SJSA1 (cell line): ENCODE measurements at regions not wholly inside any gene's neighbourhood (a gene's known extent, or its start where the extent isn't known, plus 50 kb on each side); places are given as distances from the start of the nearest gene placed in this dataset.
"Not testable (repeated sequence)": the region's sequence is repeated elsewhere in the genome, so short reads cannot be mapped to it uniquely, and the experiment has no call there.

ENCODE experiments used
- DNase-seq, 2 experiments: peaks; one replicate each; pipeline ENCODE4 v3.0.0-alpha.2; 2015 to 2020; ENCODE audit warnings: low spot score in 2 of 2, low read depth in 1 of 2
- H3K27ac ChIP-seq: fragments of 250-450 bp; sonication (Bioruptor Pico); 2 replicates; pipeline ENCODE4 v1.5.1; 2020; ENCODE audit warnings: mild to moderate bottlenecking, moderate library complexity
- H3K27me3 ChIP-seq: fragments of 250-450 bp; sonication (Bioruptor Pico); replicated peaks from 2 replicates; pipeline ENCODE4 v1.5.1; 2020; ENCODE audit warnings: mild to moderate bottlenecking, moderate library complexity
- H3K36me3 ChIP-seq: fragments of 250-450 bp; sonication (Bioruptor Pico); 2 replicates; pipeline ENCODE4 v1.5.1; 2020; ENCODE audit warnings: mild to moderate bottlenecking
- H3K4me1 ChIP-seq: fragments of 250-450 bp; sonication (Bioruptor Pico); replicated peaks from 2 replicates; pipeline ENCODE4 v1.6.1; 2021; ENCODE audit warnings: mild to moderate bottlenecking
- H3K4me3 ChIP-seq: fragments of 250-450 bp; sonication (Bioruptor Pico); 2 replicates; pipeline ENCODE4 v1.5.1; 2020; ENCODE audit warnings: mild to moderate bottlenecking
- H3K9me3 ChIP-seq: fragments of 250-450 bp; sonication (Bioruptor Pico); replicated peaks from 2 replicates; pipeline ENCODE4 v1.5.1; 2020; ENCODE audit warnings: mild to moderate bottlenecking

- peaks cover 17% of the 10 kb centered on the region for H3K4me1 ChIP-seq
- no peaks in the 10 kb centered on the region for H3K9me3 ChIP-seq
- H3K27me3 ChIP-seq, result no peaks in the 10 kb centered on the region
- no peak overlapping the region for H3K27ac ChIP-seq
- H3K36me3 ChIP-seq, result no peaks in the 10 kb centered on the region
- no peak overlapping the region for H3K4me3 ChIP-seq
- DNase-seq, result no peak
Measured at GRCh38 chr16:86277221-86277620, 233.1 kb upstream of the FOXF1 start.

DNA sequence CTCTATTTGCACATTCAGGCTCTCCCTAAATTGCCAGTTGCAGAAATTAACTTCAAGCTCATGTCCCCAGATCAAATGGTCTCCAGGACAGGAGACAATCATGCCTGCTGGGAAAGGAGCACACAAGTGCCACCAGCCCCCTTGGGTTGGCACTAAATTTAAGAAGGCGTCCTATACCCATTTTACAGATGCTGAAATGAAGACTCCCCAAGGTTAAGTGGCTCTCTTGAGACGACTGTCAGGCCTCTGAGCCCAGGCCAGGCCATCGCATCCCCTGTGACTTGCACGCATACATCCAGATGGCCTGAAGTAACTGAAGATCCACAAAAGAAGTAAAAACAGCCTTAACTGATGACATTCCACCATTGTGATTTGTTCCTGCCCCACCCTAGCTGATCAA is 232.5 kb upstream of the FOXF1 start:
- not testable (repeated sequence) for H3K36me3 ChIP-seq, H3K27ac ChIP-seq, H3K9me3 ChIP-seq, H3K4me3 ChIP-seq, DNase-seq, H3K27me3 ChIP-seq
- peaks cover 12% of the 10 kb centered on the region for H3K4me1 ChIP-seq

- no peak for DNase-seq
- no peaks in the 10 kb centered on the region for H3K9me3 ChIP-seq
- H3K4me1 ChIP-seq, result peaks cover 18% of the 10 kb centered on the region
- no peak overlapping the region for H3K4me3 ChIP-seq
- H3K27ac ChIP-seq, result no peak overlapping the region
- no peaks in the 10 kb centered on the region for H3K36me3 ChIP-seq
- H3K27me3 ChIP-seq, result no peaks in the 10 kb centered on the region
Measured at GRCh38 chr16:86281421-86281820, 228.9 kb upstream of the FOXF1 start.

GRCh38 chr16:86283944-86284343 is 226.4 kb upstream of the FOXF1 start:
- DNase-seq, result no peak
- H3K27ac ChIP-seq, result no peak overlapping the region

DNA sequence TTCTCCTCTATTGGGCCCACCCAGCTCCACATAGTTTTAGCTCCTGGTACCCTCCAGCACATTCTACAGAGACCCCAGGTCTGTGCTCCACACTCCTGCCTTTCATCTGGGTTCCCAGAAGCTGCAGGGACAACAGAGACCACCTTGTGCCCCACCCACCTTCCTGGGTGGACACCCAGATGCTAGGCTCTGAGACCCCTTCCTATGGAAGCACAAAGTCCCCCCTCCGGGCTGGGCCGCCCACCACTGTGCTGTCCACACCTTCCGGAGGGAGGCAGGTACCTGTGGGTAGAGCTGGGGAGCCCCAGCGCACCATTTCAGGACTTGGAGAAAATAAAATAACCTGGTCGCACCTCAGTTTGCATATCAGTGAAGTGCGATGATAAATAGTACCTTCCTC is 224.9 kb upstream of the FOXF1 start:
- Histone ChIP-seq H3K27ac (no peak overlapping the region), H3K27me3 (no peaks in the 10 kb centered on the region), H3K9me3 (no peaks in the 10 kb centered on the region), H3K36me3 (no peaks in the 10 kb centered on the region), H3K4me1 (peaks cover 14% of the 10 kb centered on the region), H3K4me3 (no peak overlapping the region)
- DNase-seq, result no peak

More at GRCh38 chr16:86283944-86284343, 226.4 kb upstream of the FOXF1 start:
- Histone ChIP-seq H3K4me3 (no peak overlapping the region), H3K36me3 (no peaks in the 10 kb centered on the region), H3K27me3 (no peaks in the 10 kb centered on the region), H3K9me3 (no peaks in the 10 kb centered on the region), H3K4me1 (peaks cover 14% of the 10 kb centered on the region)

DNA sequence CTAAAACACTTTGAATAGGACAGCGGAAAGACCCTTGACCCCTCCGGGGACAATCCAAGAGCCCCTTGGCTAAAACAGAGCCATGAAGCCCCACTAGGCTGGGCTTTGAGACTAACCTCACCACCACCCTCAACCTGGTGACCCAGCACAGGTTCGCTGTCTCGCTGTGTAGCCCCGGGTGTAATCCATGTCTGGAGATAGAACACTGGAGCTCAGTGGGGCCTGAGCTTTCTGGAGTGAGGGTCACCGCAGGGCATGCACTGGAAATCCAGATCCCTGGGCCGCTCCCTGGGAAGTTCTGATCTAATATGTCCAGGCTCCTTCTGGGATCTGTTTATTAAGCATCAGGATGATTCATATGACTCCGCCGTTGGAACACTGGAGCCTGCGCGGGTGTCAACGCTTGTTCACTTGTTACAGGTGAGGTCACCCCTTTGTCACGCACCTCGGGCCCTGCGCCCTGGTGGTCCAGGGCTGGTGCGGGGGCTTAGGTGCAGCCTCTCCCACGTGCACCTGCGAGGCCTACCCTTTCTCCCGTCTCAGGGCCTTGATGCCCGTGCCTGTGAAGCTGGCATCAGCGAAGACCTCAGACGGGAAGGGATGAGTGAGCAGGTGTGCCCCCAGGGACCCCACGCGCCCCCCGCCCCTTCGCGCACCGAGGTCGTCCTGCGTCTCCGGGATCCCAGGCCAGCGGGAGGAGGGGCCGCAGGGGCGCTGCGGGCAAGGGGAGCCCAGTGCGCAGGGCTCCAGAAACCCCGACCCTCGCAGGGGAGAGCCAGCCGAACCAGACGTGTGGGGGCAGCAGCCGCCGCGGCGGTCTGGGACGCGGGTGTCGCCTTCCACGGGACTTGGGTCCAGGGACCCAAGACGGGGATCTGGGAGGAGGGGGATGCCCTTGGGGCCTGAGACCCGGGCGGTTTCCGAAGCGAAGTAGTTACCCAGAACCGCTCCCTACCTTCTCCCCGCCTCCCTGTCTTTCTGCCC is 224.1 kb upstream of the FOXF1 start:
- DNase-seq, result peak in 1 of 2 experiments; percentile 33
- no peaks in the 10 kb centered on the region for H3K27me3 ChIP-seq

GRCh38 chr16:86286991-86287663 is 223.2 kb upstream of the FOXF1 start:
- Histone ChIP-seq H3K9me3 (no peaks in the 10 kb centered on the region), H3K27me3 (no peaks in the 10 kb centered on the region), H3K27ac (no peak overlapping the region), H3K4me3 (no peak overlapping the region), H3K4me1 (peaks cover 29% of the 10 kb centered on the region), H3K36me3 (no peaks in the 10 kb centered on the region)
- DNase-seq, result no peak

More for the DNA sequence above, 224.1 kb upstream of the FOXF1 start:
- no peak overlapping the region for H3K27ac ChIP-seq
- H3K4me3 ChIP-seq, result no peak overlapping the region
- H3K4me1 ChIP-seq, result peaks cover 20% of the 10 kb centered on the region
- no peaks in the 10 kb centered on the region for H3K9me3 ChIP-seq
- no peaks in the 10 kb centered on the region for H3K36me3 ChIP-seq

GRCh38 chr16:86287664-86288201 is 222.6 kb upstream of the FOXF1 start:
- DNase-seq, result no peak
- Histone ChIP-seq H3K4me3 (no peak overlapping the region), H3K27me3 (no peaks in the 10 kb centered on the region), H3K36me3 (no peaks in the 10 kb centered on the region), H3K4me1 (peaks cover 35% of the 10 kb centered on the region), H3K9me3 (no peaks in the 10 kb centered on the region), H3K27ac (no peak overlapping the region)

DNA sequence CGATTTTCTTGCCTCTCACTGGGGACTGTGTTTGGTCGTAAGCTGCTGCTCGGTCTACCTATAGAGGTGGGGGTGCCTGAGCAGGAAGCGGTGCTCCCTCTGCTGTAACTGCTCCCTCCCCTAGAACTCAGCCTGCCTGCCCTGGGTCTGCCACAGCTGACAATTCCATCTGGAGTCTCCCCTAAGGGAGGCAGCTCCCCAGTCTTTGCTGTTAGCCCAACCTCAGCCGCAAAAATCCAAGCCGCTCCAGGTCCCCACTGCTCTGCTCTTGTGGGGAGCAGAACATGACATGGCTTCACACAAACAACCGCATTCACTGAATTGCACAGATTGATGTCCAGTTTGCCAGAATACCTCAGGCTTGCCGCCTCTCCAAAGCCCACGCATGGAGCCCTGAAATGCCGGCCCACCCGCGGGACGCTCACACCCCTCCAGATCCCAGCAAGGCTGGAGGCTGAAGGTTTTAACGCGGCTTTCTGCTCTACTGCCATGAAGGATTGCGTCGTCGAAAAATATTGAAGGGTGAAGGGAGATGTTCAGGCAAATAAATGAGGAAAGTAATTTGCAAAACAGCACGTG is 221.5 kb upstream of the FOXF1 start:
- H3K27ac ChIP-seq, result no peak overlapping the region
- no peak overlapping the region for H3K4me3 ChIP-seq
- H3K4me1 ChIP-seq, result peaks cover 46% of the 10 kb centered on the region
- H3K27me3 ChIP-seq, result no peaks in the 10 kb centered on the region
- H3K9me3 ChIP-seq, result no peaks in the 10 kb centered on the region
- peak in 1 of 2 experiments; percentile 29 for DNase-seq
- H3K36me3 ChIP-seq, result no peaks in the 10 kb centered on the region

DNA sequence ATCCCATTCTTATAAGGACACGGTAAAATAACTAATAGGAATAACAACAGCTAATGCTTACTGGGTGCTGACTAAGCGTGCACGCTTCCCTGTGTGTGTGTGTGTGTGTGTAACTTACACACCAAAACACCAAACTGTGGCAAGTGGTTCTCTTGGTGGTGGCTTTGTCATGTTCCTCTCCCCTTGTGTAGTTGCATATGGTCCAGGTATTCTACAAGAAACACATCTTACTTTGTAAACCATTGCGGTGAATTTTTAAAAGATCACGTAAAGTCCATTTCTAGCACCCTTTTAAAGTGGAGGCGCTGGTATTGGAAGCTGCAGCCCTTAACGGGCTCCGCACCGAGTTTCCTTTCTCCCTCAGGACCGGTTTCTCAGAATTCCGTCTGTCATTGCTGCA is 221.0 kb upstream of the FOXF1 start:
- Histone ChIP-seq H3K36me3 (no peaks in the 10 kb centered on the region), H3K4me3 (no peak overlapping the region), H3K27ac (no peak overlapping the region), H3K27me3 (no peaks in the 10 kb centered on the region), H3K4me1 (peaks cover 51% of the 10 kb centered on the region), H3K9me3 (no peaks in the 10 kb centered on the region)
- DNase-seq, result peak in 1 of 2 experiments; percentile 21

DNA sequence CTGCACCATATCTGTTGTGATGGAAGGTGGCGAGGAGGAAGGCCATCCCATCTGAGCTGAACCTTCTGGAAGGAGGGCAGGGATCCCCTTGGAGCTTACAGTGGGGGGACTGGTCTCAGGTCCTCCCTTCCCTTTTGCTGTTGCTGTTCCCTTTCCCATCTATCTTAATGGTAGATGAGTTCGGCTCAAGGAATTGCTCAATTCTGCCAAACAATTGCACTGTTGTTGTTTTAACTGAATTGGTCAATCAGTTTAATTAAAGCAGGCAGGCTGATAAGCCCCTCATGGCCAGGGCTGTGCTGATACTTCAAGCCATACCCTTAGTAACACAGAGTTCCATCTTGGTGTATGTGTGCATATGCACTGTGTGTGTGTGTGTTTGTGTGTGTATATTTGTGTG is 220.4 kb upstream of the FOXF1 start:
- H3K9me3 ChIP-seq, result no peaks in the 10 kb centered on the region
- no peak for DNase-seq
- H3K27me3 ChIP-seq, result no peaks in the 10 kb centered on the region
- H3K36me3 ChIP-seq, result no peaks in the 10 kb centered on the region
- H3K4me3 ChIP-seq, result no peak overlapping the region
- peaks cover 57% of the 10 kb centered on the region for H3K4me1 ChIP-seq
- H3K27ac ChIP-seq, result no peak overlapping the region

GRCh38 chr16:86291491-86291890 is 218.8 kb upstream of the FOXF1 start:
- no peaks in the 10 kb centered on the region for H3K9me3 ChIP-seq
- no peak overlapping the region for H3K4me3 ChIP-seq
- peaks cover 61% of the 10 kb centered on the region for H3K4me1 ChIP-seq
- peak in 1 of 2 experiments; percentile 30 for DNase-seq
- H3K27me3 ChIP-seq, result no peaks in the 10 kb centered on the region
- no peaks in the 10 kb centered on the region for H3K36me3 ChIP-seq
- H3K27ac ChIP-seq, result no peak overlapping the region

DNA sequence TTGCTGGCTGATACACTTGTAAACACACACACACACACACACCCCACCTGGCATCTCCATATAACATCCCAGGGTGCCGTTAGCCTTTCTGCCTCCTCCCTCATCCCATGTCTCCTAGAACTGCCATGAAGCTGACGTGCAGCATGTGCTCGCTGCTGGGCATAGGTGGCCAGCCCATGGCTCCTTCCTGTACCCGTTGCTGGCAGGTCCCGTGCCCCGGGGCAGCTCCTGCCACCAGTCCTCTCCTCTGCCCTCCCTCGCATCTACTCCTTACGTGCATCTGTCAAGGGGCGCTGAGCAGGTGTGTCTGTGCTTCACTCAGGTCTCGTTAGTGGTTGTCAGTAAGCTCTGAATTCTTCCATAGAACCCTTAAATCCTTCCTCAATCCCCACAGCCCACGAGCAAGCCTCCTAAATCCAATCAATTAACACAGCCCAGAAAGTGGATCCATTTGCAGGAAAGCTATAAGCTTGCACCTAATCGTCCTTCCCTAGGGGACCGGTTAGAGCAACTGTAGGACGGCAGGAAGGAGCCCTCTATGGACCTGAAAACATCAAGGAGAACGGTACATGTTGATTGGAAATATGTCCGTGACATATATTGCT is 218.1 kb upstream of the FOXF1 start:
- H3K4me1 ChIP-seq, result peaks cover 66% of the 10 kb centered on the region
- no peak overlapping the region for H3K4me3 ChIP-seq
- no peaks in the 10 kb centered on the region for H3K9me3 ChIP-seq
- no peaks in the 10 kb centered on the region for H3K36me3 ChIP-seq
- H3K27ac ChIP-seq, result no peak overlapping the region; the same call in 1 of the 2 replicates
- no peaks in the 10 kb centered on the region for H3K27me3 ChIP-seq
- DNase-seq, result no peak
